Stimulated activated CD8-positive, alpha-beta memory T cell treated with anti-CD3 and anti-CD28 coated beads, Interleukin-2, amount 100 ng/mL, for 48 hours (primary cell): ENCODE measurements at regions not wholly inside any gene's neighbourhood (a gene's known extent, or its start where the extent isn't known, plus 50 kb on each side); places are given as distances from the start of the nearest gene placed in this dataset.

Experiments
- DNase-seq, 2 donors: peaks; one replicate each; pipeline ENCODE4 v3.0.0-alpha.2; 2020; ENCODE audit warnings: low read depth in 2 of 2

DNA sequence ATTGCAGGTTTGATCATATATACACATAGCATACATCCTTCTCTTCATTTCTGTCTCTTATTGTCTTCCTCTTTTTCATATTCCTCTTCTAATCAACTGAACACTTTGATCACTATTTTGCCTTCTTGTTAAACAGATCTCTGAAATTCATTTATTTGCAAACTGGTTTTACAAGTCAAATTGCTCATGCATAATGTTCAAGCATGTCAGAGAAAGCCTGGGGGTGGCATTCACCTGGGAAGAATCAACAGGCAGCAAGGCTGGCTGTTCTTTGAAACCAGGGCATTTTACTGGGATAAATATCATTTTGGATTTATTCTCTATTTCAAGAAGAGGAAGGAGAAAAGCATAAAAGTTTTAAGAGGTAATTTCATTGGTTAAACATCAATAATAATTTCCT lies 66.9 kb upstream of the LRATD1 start:
- no peak for DNase-seq

DNA sequence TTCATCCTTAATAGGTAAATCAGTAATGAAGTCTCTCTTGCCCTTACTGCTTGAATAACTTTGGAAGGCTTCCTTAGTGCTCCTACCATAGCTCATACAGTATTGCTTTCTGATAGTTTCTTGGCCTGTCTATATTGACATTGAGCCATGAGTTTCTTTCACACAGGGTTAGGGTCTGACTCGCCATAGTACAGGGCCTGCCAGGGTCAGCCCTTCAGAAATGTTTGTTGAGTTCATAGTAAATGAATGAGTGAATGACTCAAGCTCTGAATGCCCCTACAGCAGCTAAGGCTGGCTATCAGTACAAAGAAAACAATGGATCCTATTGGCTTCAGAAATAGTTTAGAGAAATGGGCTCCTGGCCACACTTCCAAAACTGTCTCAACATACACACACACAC lies 65.0 kb upstream of the LRATD1 start:
- no peak for DNase-seq

DNA sequence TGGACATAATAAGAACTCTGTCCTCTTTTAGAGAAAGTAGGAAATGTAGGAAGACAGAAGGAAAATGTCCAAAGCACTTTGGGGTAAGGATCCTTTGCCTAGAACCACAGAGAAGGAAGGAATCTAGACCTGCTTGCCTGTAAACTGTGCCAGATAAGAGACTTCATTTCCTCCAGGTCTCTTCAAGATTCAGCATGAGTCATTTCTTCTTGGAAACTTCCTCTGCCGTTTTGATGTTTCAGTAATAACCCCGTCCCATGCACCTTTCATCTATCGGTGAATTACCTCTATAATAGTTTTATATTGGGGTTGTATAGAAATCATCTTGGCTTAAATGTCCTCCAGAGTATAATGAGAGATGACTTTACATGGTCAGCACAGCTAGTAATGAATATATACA lies 63.2 kb upstream of the LRATD1 start:
- no peak for DNase-seq

DNA sequence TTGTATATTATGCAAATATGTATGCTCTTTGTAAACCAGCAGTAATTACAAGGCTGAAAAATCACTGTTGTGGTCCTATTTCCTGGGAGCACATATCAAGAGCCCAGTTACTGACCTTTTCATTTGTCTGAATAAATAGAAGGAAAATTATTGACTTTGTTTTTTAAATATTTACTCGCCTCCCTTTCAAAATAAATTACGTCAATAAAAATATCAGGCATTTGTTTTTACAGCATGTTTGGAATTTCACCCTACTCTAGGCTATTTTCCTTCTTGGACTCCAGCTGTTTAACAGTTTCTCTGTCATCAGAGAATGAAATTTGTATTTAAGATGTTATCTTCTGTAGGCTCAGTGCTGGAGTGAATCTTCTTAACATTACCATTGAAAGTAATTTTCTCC lies 59.9 kb upstream of the LRATD1 start:
- no peak for DNase-seq

DNA sequence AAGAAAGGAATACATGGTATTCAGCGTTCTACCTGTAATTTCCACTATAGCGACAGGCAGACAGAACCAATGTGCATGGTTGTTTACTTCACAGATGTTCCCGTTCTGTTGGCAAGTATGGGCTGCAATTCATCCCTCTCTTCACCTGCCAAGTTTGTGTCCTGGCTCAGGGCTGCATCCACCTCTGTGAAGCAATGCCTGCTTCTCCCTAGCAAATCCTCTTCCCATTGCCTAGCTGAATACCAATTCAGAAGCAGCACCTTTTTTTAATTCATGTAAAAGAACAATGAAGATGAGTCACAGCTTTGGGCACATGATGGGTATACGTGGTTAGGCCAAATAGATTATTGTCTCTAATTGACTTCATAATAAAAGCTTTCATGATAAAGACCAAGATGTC lies 54.7 kb upstream of the LRATD1 start:
- DNase-seq, result no peak
